ENCODE measurements at regions not wholly inside any gene's neighbourhood (a gene's known extent, or its start where the extent isn't known, plus 50 kb on each side); places are given as distances from the start of the nearest gene placed in this dataset.

DNA sequence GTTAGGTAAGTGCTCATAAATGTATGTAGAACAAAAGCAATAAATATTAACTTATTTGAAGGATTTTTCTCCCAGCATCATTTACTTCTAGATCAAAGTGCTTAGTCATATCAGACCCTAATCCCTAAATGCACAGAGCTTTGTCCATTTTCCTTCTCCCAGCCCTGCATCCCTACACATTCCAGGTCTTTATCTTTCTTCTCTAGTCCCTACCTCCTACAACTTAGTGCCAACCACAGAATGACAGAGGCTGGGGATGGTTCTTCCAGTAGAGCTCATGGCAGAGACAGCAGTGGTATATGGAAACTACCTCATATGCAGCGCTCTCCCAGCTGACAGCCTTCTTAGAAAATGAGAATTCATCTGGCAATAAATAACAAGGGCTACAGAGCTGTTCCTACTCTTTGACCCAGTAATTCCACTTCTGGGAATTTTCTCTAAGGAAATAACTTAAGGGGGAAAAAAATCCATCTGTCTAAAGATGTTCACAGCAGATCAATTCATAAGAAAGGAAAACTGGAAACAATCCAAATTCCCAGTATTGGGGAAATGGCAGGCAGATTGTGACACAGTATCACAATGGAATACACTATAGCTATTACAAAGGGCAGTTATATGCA lies 62.9 kb upstream of the ROR1 start:
- TF ChIP-seq, protein P1, sequence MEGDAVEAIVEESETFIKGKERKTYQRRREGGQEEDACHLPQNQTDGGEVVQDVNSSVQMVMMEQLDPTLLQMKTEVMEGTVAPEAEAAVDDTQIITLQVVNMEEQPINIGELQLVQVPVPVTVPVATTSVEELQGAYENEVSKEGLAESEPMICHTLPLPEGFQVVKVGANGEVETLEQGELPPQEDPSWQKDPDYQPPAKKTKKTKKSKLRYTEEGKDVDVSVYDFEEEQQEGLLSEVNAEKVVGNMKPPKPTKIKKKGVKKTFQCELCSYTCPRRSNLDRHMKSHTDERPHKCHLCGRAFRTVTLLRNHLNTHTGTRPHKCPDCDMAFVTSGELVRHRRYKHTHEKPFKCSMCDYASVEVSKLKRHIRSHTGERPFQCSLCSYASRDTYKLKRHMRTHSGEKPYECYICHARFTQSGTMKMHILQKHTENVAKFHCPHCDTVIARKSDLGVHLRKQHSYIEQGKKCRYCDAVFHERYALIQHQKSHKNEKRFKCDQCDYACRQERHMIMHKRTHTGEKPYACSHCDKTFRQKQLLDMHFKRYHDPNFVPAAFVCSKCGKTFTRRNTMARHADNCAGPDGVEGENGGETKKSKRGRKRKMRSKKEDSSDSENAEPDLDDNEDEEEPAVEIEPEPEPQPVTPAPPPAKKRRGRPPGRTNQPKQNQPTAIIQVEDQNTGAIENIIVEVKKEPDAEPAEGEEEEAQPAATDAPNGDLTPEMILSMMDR (IDR thresholded peaks at IDR 0.05 in 4 of 5, conservative IDR thresholded peaks at IDR 0.05 in 1 of 5) = no peak
- no peak for TF ChIP-seq POLR2A (IDR thresholded peaks at IDR 0.05)

Measured in gastrocnemius medialis (tissue), 4 donors.